ENCODE measurements at regions not wholly inside any gene's neighbourhood (a gene's known extent, or its start where the extent isn't known, plus 50 kb on each side); places are given as distances from the start of the nearest gene placed in this dataset.

DNA sequence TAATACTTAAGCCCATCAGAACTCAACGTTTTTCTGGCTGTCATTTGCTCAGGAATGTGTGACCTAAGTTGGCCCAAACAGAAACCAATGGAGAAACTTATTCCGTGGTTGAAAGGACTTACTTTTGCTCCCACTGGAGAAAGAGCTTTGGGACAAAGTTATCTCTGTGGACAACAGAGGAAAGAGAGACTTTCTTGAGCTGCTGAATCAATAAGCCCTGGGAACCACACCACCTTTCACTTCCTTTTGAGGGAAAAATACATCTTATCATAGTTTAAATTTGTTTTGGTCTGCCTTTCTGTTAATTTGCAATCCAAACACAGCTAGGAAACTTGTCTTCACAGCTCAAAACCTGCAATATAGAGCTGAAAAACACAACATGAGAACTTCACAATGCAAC lies 62.8 kb upstream of the VCAN start:
- no peak overlapping the region for H3K9ac ChIP-seq (replicated peaks in 1 of 4; ENCODE audit: extremely low read depth in 1 of 4, low read depth in 3 of 4, low read length in 3 of 4)
- H3K4ac ChIP-seq (replicated peaks; ENCODE audit: insufficient read length, low read depth, low read length), result no peak overlapping the region
- DNase-seq (ENCODE audit: low read depth in 1 of 2, low spot score in 2 of 2) (no peak), FAIRE-seq (no peak)
- H2AFZ ChIP-seq (ENCODE audit: low read length), result no peak overlapping the region
- CTCF ChIA-PET (ENCODE audit: partially characterized antibody), result interaction anchor here (0.9 kb wide), 2 partner anchors 21 to 22 kb away, joined by 3 to 4 read pairs; no protein-coding TSS in a partner anchor
- no peak overlapping the region for H2AK5ac ChIP-seq (ENCODE audit: low read depth, low read length)
- H4K8ac ChIP-seq (ENCODE audit: extremely low read depth, insufficient read depth, low read length), result no peak overlapping the region
- H3K4me1 ChIP-seq (replicated peaks in 1 of 4; ENCODE audit: control insufficient read depth in 3 of 4, insufficient read depth in 4 of 4, low read length in 3 of 4), result no peaks in the 10 kb centered on the region
- H3K27ac ChIP-seq (ENCODE audit: low read depth, low read length), result no peak overlapping the region
- no peak overlapping the region for H2BK12ac ChIP-seq (ENCODE audit: low read depth, low read length)
- H3K23ac ChIP-seq (ENCODE audit: insufficient read length), result no peak overlapping the region
- no peak overlapping the region for H3K4me3 ChIP-seq (ENCODE audit: extremely low read depth in 1 of 4, insufficient read depth in 2 of 4, low read depth in 3 of 4, low read length in 4 of 4)
- H3K56ac ChIP-seq (replicated peaks; ENCODE audit: insufficient read length, low read depth, low read length), result no peak overlapping the region
- no peaks in the 10 kb centered on the region for H3K79me1 ChIP-seq (ENCODE audit: low read depth, low read length)
- no peak overlapping the region for H4K5ac ChIP-seq (ENCODE audit: insufficient read length, low read depth, low read length)
- no peak overlapping the region for H2BK120ac ChIP-seq (replicated peaks; ENCODE audit: low read depth, low read length)
- H3K36me3 ChIP-seq (ENCODE audit: control insufficient read depth in 2 of 4, insufficient read depth in 4 of 4, low read length in 3 of 4), result no peaks in the 10 kb centered on the region
- no peak overlapping the region for H4K91ac ChIP-seq (replicated peaks; ENCODE audit: insufficient read length, low read length)
- H3K79me2 ChIP-seq (ENCODE audit: control insufficient read depth in 1 of 2, insufficient read depth in 2 of 2, low read length in 2 of 2), result no peaks in the 10 kb centered on the region
- no peak overlapping the region for H3K18ac ChIP-seq (ENCODE audit: extremely low read depth, low read length)
- no peaks in the 10 kb centered on the region for H3K23me2 ChIP-seq (ENCODE audit: low read depth, low read length)
- H3K9me3 ChIP-seq (ENCODE audit: insufficient read depth in 2 of 2, low read depth in 1 of 2, low read length in 1 of 2), result no peaks in the 10 kb centered on the region; a peak in 1 of 4 replicates
- no peaks in the 10 kb centered on the region for H3K27me3 ChIP-seq (replicated peaks in 1 of 4; ENCODE audit: control insufficient read depth in 3 of 4, extremely low read depth in 1 of 4, insufficient read depth in 3 of 4, low read length in 3 of 4)
- no peaks in the 10 kb centered on the region for H4K20me1 ChIP-seq (replicated peaks in 1 of 2; ENCODE audit: control insufficient read depth in 1 of 2, insufficient read depth in 2 of 2, low read length in 2 of 2)
- H2BK20ac ChIP-seq (ENCODE audit: low read length), result no peak overlapping the region
- TF ChIP-seq KDM5A (IDR thresholded peaks at IDR 0.05; ENCODE audit: low read length) (no peak), JUN (IDR thresholded peaks at IDR 0.05; ENCODE audit: low read depth, low read length) (no peak), CBX8 (IDR thresholded peaks at IDR 0.05; ENCODE audit: borderline replicate concordance, low read depth, low read length) (no peak), CTBP2 (IDR thresholded peaks at IDR 0.05; ENCODE audit: borderline replicate concordance, insufficient read depth, insufficient read length, low read length) (no peak), SUZ12 (IDR thresholded peaks at IDR 0.05; ENCODE audit: low read length) (no peak), KDM1A (IDR thresholded peaks at IDR 0.05; ENCODE audit: borderline replicate concordance, low read length) (no peak)
- TF ChIP-seq, protein P1, sequence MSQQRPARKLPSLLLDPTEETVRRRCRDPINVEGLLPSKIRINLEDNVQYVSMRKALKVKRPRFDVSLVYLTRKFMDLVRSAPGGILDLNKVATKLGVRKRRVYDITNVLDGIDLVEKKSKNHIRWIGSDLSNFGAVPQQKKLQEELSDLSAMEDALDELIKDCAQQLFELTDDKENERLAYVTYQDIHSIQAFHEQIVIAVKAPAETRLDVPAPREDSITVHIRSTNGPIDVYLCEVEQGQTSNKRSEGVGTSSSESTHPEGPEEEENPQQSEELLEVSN (IDR thresholded peaks at IDR 0.05), result no peak
- H3K14ac ChIP-seq (ENCODE audit: insufficient read length), result no peak overlapping the region
- WGBS, 2 experiments (ENCODE audit: extremely low coverage in 1 of 2, insufficient coverage in 1 of 2, insufficient read length in 1 of 2, insufficient replicate concordance in 2 of 2, low coverage in 1 of 2, low lambda C conversion rate in 2 of 2, missing lambda C conversion rate in 1 of 2), result 75% methylated on average over 2 of the region's 2 CpGs; no CpG with 5 or more reads in 1 of the 2 experiments
- H2BK5ac ChIP-seq (ENCODE audit: low read depth, low read length), result no peak overlapping the region
- H2BK15ac ChIP-seq (ENCODE audit: low read length), result no peak overlapping the region
- no peak overlapping the region for H3K4me2 ChIP-seq (ENCODE audit: insufficient read depth in 1 of 2, low read depth in 2 of 2, low read length in 2 of 2)
- POLR2A ChIA-PET (ENCODE audit: partially characterized antibody), result no interaction called here
